Neuronal stem cell (in vitro differentiated cells): ENCODE measurements at regions not wholly inside any gene's neighbourhood (a gene's known extent, or its start where the extent isn't known, plus 50 kb on each side); places are given as distances from the start of the nearest gene placed in this dataset.

Source experiments
- DNase-seq: peaks from one replicate; pipeline ENCODE4 v3.0.0-alpha.2; 2013; ENCODE audit warnings: low spot score
- H2AFZ ChIP-seq: one replicate; pipeline ENCODE4 v1.6.1; 2013; ENCODE audit warnings: mild to moderate bottlenecking, low read length, inconsistent platforms
- H2AK5ac ChIP-seq: 2 replicates; pipeline ENCODE4 v1.6.1; 2013; ENCODE audit warnings: low read depth, mild to moderate bottlenecking, inconsistent platforms, low read length, moderate library complexity, mixed read lengths
- H2BK120ac ChIP-seq: 2 replicates; pipeline ENCODE4 v1.6.1; 2013; ENCODE audit warnings: low read depth, mild to moderate bottlenecking, inconsistent platforms, low read length, moderate library complexity, mixed read lengths
- H2BK12ac ChIP-seq: one replicate; pipeline ENCODE4 v1.6.1; 2013; ENCODE audit warnings: low read length, inconsistent platforms
- H2BK15ac ChIP-seq: 2 replicates; pipeline ENCODE4 v1.6.1; 2013; ENCODE audit warnings: mild to moderate bottlenecking, low read length, inconsistent platforms, mixed read lengths
- H2BK5ac ChIP-seq: one replicate; pipeline ENCODE4 v1.6.1; 2013; ENCODE audit warnings: inconsistent platforms, mild to moderate bottlenecking, low read length, moderate library complexity
- H3K14ac ChIP-seq: one replicate; pipeline ENCODE4 v1.6.1; 2013; ENCODE audit warnings: low read length, inconsistent platforms
- H3K18ac ChIP-seq: 2 replicates; pipeline ENCODE4 v1.6.1; 2013; ENCODE audit warnings: low read length, inconsistent platforms
- H3K23ac ChIP-seq: 2 replicates; pipeline ENCODE4 v1.6.1; 2013; ENCODE audit warnings: low read depth, mild to moderate bottlenecking, mixed read lengths, low read length, inconsistent platforms; ENCODE audit not compliant: poor library complexity
- H3K27ac ChIP-seq: replicated peaks from 3 replicates; pipeline ENCODE4 v1.5.1; 2013; ENCODE audit warnings: low read length, inconsistent platforms
- H3K27me3 ChIP-seq, 3 experiments: 2 replicates each; pipeline ENCODE4 v1.6.1; 2013; ENCODE audit warnings: low read length in 3 of 3, mild to moderate bottlenecking in 2 of 3, inconsistent platforms in 1 of 3, low read depth in 1 of 3, mixed read lengths in 1 of 3, moderate library complexity in 1 of 3; ENCODE audit not compliant: control insufficient read depth in 3 of 3, insufficient read depth in 3 of 3
- H3K36me3 ChIP-seq, 2 donors: replicated peaks in 1 of 2; 2 replicates each; pipeline ENCODE4 v1.6.1; 2013; ENCODE audit warnings: low read length in 2 of 2; ENCODE audit not compliant: control insufficient read depth in 2 of 2, insufficient read depth in 2 of 2
- H3K4ac ChIP-seq: 2 replicates; pipeline ENCODE4 v1.6.1; 2013; ENCODE audit warnings: inconsistent platforms, mild to moderate bottlenecking, low read length, moderate library complexity
- H3K4me1 ChIP-seq, 2 donors: 1 replicate in 1 of 2; 2 replicates in 1 of 2; pipeline ENCODE4 v1.6.1; 2013; ENCODE audit warnings: low read length in 2 of 2, low read depth in 1 of 2; ENCODE audit not compliant: control insufficient read depth in 2 of 2, insufficient read depth in 1 of 2
- H3K4me2 ChIP-seq: one replicate; pipeline ENCODE4 v1.6.1; 2013; ENCODE audit warnings: mild to moderate bottlenecking, low read length, inconsistent platforms; ENCODE audit not compliant: insufficient read depth, poor library complexity, severe bottlenecking
- H3K4me3 ChIP-seq, 2 donors: 2 replicates each; pipeline ENCODE4 v1.5.1; 2013; ENCODE audit warnings: low read length in 2 of 2, mild to moderate bottlenecking in 2 of 2, inconsistent platforms in 1 of 2, moderate library complexity in 1 of 2
- H3K79me1 ChIP-seq: one replicate; pipeline ENCODE4 v1.6.1; 2013; ENCODE audit warnings: low read depth, mild to moderate bottlenecking, inconsistent platforms, low read length, moderate library complexity
- H3K9ac ChIP-seq: one replicate; pipeline ENCODE4 v1.6.1; 2013; ENCODE audit warnings: mild to moderate bottlenecking, low read depth, low read length, inconsistent platforms; ENCODE audit not compliant: poor library complexity
- H3K9me3 ChIP-seq, 2 donors: replicated peaks in 1 of 2; 2 replicates each; pipeline versions ENCODE3 to v1.6.1; 2013; ENCODE audit warnings: low read length in 2 of 2, mild to moderate bottlenecking in 2 of 2, inconsistent platforms in 1 of 2, low read depth in 1 of 2, mixed read lengths in 1 of 2, moderate library complexity in 1 of 2; ENCODE audit not compliant: control insufficient read depth in 2 of 2, insufficient read depth in 1 of 2
- H4K8ac ChIP-seq: one replicate; pipeline ENCODE4 v1.6.1; 2013; ENCODE audit warnings: low read depth, mild to moderate bottlenecking, inconsistent platforms, low read length, moderate library complexity
- H4K91ac ChIP-seq: one replicate; pipeline ENCODE4 v1.6.1; 2013; ENCODE audit warnings: low read length, low read depth, mild to moderate bottlenecking, inconsistent platforms; ENCODE audit not compliant: poor library complexity
- WGBS, 2 donors: extraction: QIAGEN DNeasy Blood & Tissue Kit; methylation state at CpG; one replicate each; pipeline ENCODE4 v1.1.7; 2013; ENCODE audit warnings: missing lambda C conversion rate in 2 of 2, mixed read lengths in 1 of 2; ENCODE audit not compliant: insufficient read length in 2 of 2, insufficient replicate concordance in 1 of 2; ENCODE audit errors: extremely low coverage in 2 of 2; 5-methylcytosine and 5-hydroxymethylcytosine counted together

DNA sequence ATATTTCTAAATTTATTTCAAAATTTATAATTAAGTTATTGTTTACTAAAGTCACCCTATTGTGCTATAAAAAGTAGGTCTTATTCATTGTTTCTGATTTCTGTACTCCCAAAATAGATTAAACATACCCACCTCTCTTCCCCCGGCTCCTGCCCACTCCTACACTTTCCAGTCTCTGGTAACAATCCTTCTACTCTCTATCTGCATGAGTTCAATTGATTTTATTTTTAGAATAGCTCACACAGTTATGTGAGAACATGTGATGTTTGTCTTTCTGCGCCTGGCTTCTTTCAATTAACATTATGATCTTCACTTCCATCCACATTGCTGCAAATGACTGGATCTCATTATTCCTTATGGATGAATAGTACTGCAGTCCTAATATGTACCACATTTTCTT, 269.3 kb downstream of the ACTRT1 start:
- H3K27me3 ChIP-seq: no peaks in the 10 kb centered on the region

DNA sequence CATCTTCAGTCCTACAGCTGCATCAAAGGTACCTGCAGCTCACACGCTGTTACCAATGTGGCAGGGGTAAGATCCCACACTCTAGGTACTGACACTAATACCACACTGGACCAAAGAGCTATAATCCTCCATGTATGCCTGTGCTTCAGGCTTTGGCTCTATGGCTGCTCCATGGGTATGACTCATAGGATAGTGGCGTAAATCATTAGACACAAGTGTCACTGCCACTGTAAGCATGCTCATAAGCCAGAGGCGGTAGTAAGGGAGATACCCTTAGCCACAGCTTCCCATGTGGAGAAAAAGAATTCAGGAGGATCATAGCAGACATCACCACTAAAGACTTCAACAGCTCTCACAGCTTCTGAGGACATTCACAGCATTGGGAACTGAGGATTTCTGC, 287.5 kb downstream of the ACTRT1 start:
- Histone ChIP-seq H2AFZ (no peak overlapping the region), H3K18ac (no peak overlapping the region), H4K91ac (no peak overlapping the region), H2BK15ac (no peak overlapping the region), H3K4me2 (no peak overlapping the region), H3K36me3 (no peaks in the 10 kb centered on the region), H2BK120ac (no peak overlapping the region), H3K79me1 (no peaks in the 10 kb centered on the region), H3K4ac (no peak overlapping the region), H2BK5ac (no peak overlapping the region), H3K23ac (no peak overlapping the region), H3K4me1 (no peaks in the 10 kb centered on the region), H3K4me3 (no peak overlapping the region), H2BK12ac (no peak overlapping the region), H4K8ac (no peak overlapping the region), H3K9me3 (no peaks in the 10 kb centered on the region), H3K27ac (no peak overlapping the region), H3K27me3 (no peaks in the 10 kb centered on the region), H3K9ac (no peak overlapping the region), H3K14ac (no peak overlapping the region), H2AK5ac (no peak overlapping the region)
- no peak for DNase-seq
- no CpG with 5 or more reads among the region's 3 CpGs for WGBS, 2 donors

More for the DNA sequence above, 269.3 kb downstream of the ACTRT1 start:
- no peak overlapping the region for H3K23ac ChIP-seq
- no peaks in the 10 kb centered on the region for H3K4me1 ChIP-seq
- no peak overlapping the region for H3K4me3 ChIP-seq
- H2BK15ac ChIP-seq: no peak overlapping the region
- no peak overlapping the region for H2BK120ac ChIP-seq
- no peak overlapping the region for H4K8ac ChIP-seq
- H3K18ac ChIP-seq: no peak overlapping the region
- H2BK5ac ChIP-seq: no peak overlapping the region
- H2AK5ac ChIP-seq: no peak overlapping the region
- H3K14ac ChIP-seq: no peak overlapping the region
- no CpG with 5 or more reads among the region's 2 CpGs for WGBS, 2 donors
- H3K9me3 ChIP-seq: no peaks in the 10 kb centered on the region
- no peak overlapping the region for H4K91ac ChIP-seq
- H2BK12ac ChIP-seq: no peak overlapping the region
- no peak overlapping the region for H3K27ac ChIP-seq
- no peak overlapping the region for H3K4me2 ChIP-seq
- H3K36me3 ChIP-seq: no peaks in the 10 kb centered on the region
- DNase-seq: no peak
- no peak overlapping the region for H2AFZ ChIP-seq
- no peak overlapping the region for H3K9ac ChIP-seq
- no peak overlapping the region for H3K4ac ChIP-seq
- H3K79me1 ChIP-seq: no peaks in the 10 kb centered on the region

DNA sequence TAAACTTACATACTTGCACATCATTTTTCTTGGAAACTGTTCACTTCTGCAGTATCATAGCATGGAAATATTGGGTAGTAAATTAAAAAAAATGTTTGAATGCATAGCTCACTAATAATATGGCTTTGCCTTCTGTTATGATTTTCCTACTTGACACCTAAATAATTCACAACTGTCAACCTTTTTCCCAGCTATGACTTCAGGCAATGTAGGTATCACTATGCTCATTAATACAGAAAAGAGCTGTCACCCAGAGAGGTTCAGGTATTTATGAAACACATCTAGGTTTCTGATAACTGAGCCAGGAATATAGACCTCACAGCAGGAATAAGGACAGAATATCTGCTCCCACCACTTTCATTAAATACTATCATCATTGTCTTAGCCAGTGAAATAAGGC, 289.5 kb downstream of the ACTRT1 start:
- Histone ChIP-seq H3K79me1 (no peaks in the 10 kb centered on the region), H3K4me1 (no peaks in the 10 kb centered on the region), H2BK12ac (no peak overlapping the region), H3K4me2 (no peak overlapping the region), H2BK5ac (no peak overlapping the region), H3K23ac (no peak overlapping the region), H4K8ac (no peak overlapping the region), H3K9ac (no peak overlapping the region), H2AK5ac (no peak overlapping the region), H3K4me3 (no peak overlapping the region), H2AFZ (no peak overlapping the region), H3K27me3 (no peaks in the 10 kb centered on the region), H4K91ac (no peak overlapping the region), H2BK120ac (no peak overlapping the region), H3K18ac (no peak overlapping the region), H3K27ac (no peak overlapping the region), H2BK15ac (no peak overlapping the region), H3K9me3 (no peaks in the 10 kb centered on the region), H3K4ac (no peak overlapping the region), H3K14ac (no peak overlapping the region), H3K36me3 (no peaks in the 10 kb centered on the region)
- no peak for DNase-seq

DNA sequence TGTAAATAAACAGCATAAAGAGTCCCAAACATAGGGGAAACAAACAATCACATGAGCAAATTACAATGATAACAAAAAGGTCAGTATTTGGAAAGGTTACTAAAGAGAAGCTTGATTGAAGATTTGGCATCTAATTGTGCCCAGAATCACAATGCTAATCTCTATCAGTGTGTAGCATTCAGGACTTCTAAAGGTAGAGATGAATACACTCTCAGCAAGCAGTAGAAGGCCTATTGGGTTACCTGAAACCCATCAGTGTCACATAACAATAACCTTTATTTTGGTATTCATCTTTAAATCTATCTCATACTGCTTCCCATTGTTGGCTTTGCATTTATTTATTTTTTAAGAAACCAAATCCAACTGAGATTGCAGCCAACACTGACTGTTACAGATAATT, 319.5 kb downstream of the ACTRT1 start:
- no peak overlapping the region for H3K4me3 ChIP-seq
- H2BK12ac ChIP-seq: no peak overlapping the region
- no peak overlapping the region for H3K4me2 ChIP-seq
- H4K8ac ChIP-seq: no peak overlapping the region
- no peak overlapping the region for H3K9ac ChIP-seq
- no peak overlapping the region for H3K18ac ChIP-seq
- no peak overlapping the region for H3K23ac ChIP-seq
- H3K27me3 ChIP-seq: no peaks in the 10 kb centered on the region
- H2BK15ac ChIP-seq: no peak overlapping the region
- H4K91ac ChIP-seq: no peak overlapping the region
- no peak overlapping the region for H2BK120ac ChIP-seq
- no peak for DNase-seq
- no peak overlapping the region for H3K4ac ChIP-seq
- H3K14ac ChIP-seq: no peak overlapping the region
- no peaks in the 10 kb centered on the region for H3K79me1 ChIP-seq
- no peak overlapping the region for H2AK5ac ChIP-seq
- H3K4me1 ChIP-seq: no peaks in the 10 kb centered on the region
- no peak overlapping the region for H2BK5ac ChIP-seq
- no peak overlapping the region for H2AFZ ChIP-seq
- no peaks in the 10 kb centered on the region for H3K36me3 ChIP-seq
- no peak overlapping the region for H3K27ac ChIP-seq
- no peaks in the 10 kb centered on the region for H3K9me3 ChIP-seq
